ENCODE measurements at regions not wholly inside any gene's neighbourhood (a gene's known extent, or its start where the extent isn't known, plus 50 kb on each side); places are given as distances from the start of the nearest gene placed in this dataset.

GRCh38 chr16:87042551-87043230 is 274.5 kb downstream of the C16orf95 start:
- TF ChIP-seq CTCF (IDR thresholded peaks at IDR 0.05; ENCODE audit: borderline replicate concordance, extremely low read depth, low read length, poor library complexity, severe bottlenecking) = no peak
- TF ChIP-seq EZH2 (IDR thresholded peaks at IDR 0.05; ENCODE audit: borderline replicate concordance, low read depth, low read length, severe bottlenecking) = no peak
